SK-N-MC (cell line): ENCODE measurements at regions not wholly inside any gene's neighbourhood (a gene's known extent, or its start where the extent isn't known, plus 50 kb on each side); places are given as distances from the start of the nearest gene placed in this dataset.
"Not testable (repeated sequence)": the region's sequence is repeated elsewhere in the genome, so short reads cannot be mapped to it uniquely, and the experiment has no call there.

Source experiments
- EZH2 ChIP-seq: fragments of 200-600 bp; sonication (generic); IDR thresholded peaks from one replicate; pipeline ENCODE4 v1.6.1; 2017; ENCODE audit warnings: antibody characterized with exemption
- FOXP2 ChIP-seq: optimal IDR thresholded peaks from 2 replicates; pipeline ENCODE3; 2011; ENCODE audit warnings: mild to moderate bottlenecking, moderate library complexity; ENCODE audit not compliant: insufficient read depth; ENCODE audit errors: extremely low read length, control extremely low read depth
- POLR2AphosphoS5 ChIP-seq: IDR thresholded peaks from 2 replicates; pipeline ENCODE4 v1.6.1; 2012; ENCODE audit warnings: mild to moderate bottlenecking, low read depth, low read length, borderline replicate concordance

- not testable (repeated sequence) for TF ChIP-seq EZH2, FOXP2, POLR2AphosphoS5
Measured at GRCh38 chr10:123235014-123235413, 80.8 kb downstream of the BUB3 start.
